ENCODE measurements at regions not wholly inside any gene's neighbourhood (a gene's known extent, or its start where the extent isn't known, plus 50 kb on each side); places are given as distances from the start of the nearest gene placed in this dataset.

DNA sequence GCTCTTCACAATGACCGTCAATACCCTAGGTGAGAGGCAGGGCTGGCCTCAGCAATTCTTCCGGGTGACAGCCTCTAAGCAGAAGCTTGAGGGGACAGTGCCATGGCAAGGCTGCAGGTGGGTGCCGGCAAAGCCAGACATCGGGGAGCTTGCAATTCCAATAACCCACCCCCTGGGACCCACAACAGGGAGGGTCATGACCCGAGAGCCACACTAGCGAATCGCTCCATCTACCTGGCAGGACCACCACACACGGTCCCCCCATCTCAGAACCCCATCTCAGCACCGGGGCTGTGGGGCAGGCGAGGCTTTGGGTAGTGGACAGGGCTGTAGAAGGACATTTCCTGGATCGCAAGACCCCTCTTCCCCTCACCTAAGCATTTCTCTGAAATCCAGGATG is 177.2 kb downstream of the ACKR3 start:
- Histone ChIP-seq H3K36me3 (ENCODE audit: control insufficient read depth, insufficient read depth, low read length) (no peaks in the 10 kb centered on the region), H3K4me2 (ENCODE audit: extremely low read depth, insufficient read depth, low read length) (no peak overlapping the region), H4K20me1 (ENCODE audit: control insufficient read depth, extremely low read depth, insufficient read depth, low read length) (no peaks in the 10 kb centered on the region), H3K4me3 (replicated peaks in 1 of 4; ENCODE audit: control extremely low read depth in 1 of 4, insufficient read depth in 1 of 4, low read depth in 3 of 4, low read length in 4 of 4) (no peak overlapping the region), H3K27me3 (ENCODE audit: control insufficient read depth, insufficient read depth, low read length) (peaks cover 3% of the 10 kb centered on the region), H3K9me3 (ENCODE audit: control insufficient read depth, insufficient read depth, low read depth, low read length) (no peaks in the 10 kb centered on the region), H2AFZ (ENCODE audit: low read length) (no peak overlapping the region), H3K27ac (ENCODE audit: insufficient read depth, low read length) (no peak overlapping the region), H3K4me1 (ENCODE audit: control insufficient read depth, extremely low read depth, insufficient read depth, low read length) (peaks cover 3% of the 10 kb centered on the region), H3K79me2 (ENCODE audit: control insufficient read depth, insufficient read depth, low read length) (no peaks in the 10 kb centered on the region), H3K9ac (ENCODE audit: insufficient read depth, low read length) (no peak overlapping the region)
- TF ChIP-seq, protein P1, sequence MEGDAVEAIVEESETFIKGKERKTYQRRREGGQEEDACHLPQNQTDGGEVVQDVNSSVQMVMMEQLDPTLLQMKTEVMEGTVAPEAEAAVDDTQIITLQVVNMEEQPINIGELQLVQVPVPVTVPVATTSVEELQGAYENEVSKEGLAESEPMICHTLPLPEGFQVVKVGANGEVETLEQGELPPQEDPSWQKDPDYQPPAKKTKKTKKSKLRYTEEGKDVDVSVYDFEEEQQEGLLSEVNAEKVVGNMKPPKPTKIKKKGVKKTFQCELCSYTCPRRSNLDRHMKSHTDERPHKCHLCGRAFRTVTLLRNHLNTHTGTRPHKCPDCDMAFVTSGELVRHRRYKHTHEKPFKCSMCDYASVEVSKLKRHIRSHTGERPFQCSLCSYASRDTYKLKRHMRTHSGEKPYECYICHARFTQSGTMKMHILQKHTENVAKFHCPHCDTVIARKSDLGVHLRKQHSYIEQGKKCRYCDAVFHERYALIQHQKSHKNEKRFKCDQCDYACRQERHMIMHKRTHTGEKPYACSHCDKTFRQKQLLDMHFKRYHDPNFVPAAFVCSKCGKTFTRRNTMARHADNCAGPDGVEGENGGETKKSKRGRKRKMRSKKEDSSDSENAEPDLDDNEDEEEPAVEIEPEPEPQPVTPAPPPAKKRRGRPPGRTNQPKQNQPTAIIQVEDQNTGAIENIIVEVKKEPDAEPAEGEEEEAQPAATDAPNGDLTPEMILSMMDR (conservative IDR thresholded peaks at IDR 0.05 in 1 of 2, IDR thresholded peaks at IDR 0.05 in 1 of 2; ENCODE audit: low read depth in 1 of 2, low read length in 2 of 2): no peak
- no peak for TF ChIP-seq EZH2 (IDR thresholded peaks at IDR 0.05; ENCODE audit: low read length, missing control alignments)
- DNase-seq (ENCODE audit: low read depth in 2 of 2): no peak

DNA sequence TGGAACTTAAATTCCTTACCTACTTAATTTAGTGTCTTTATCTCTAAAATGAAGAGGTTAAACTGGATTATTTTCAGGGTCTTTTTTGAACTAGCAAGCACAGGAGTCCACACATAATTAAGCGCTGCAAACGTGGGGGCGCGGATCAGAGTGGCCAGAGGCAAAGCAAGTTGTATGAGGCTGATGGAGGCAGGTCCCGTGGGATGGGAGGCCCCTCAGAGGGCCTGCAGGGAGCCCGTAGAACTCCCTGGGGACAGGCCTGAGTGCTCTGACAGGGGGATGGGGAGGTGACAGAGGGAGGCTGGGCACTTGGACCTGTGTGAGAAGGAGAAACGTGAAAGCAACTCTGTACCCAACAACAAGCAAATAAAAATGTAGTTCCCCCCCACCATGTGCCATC is 177.8 kb downstream of the ACKR3 start:
- H3K9me3 ChIP-seq (ENCODE audit: control insufficient read depth, insufficient read depth, low read depth, low read length): no peaks in the 10 kb centered on the region
- H3K4me2 ChIP-seq (ENCODE audit: extremely low read depth, insufficient read depth, low read length): no peak overlapping the region
- no peak overlapping the region for H3K9ac ChIP-seq (ENCODE audit: insufficient read depth, low read length)
- no peaks in the 10 kb centered on the region for H3K79me2 ChIP-seq (ENCODE audit: control insufficient read depth, insufficient read depth, low read length)
- no peak overlapping the region for H3K27ac ChIP-seq (ENCODE audit: insufficient read depth, low read length)
- H3K36me3 ChIP-seq (ENCODE audit: control insufficient read depth, insufficient read depth, low read length): no peaks in the 10 kb centered on the region
- no peaks in the 10 kb centered on the region for H4K20me1 ChIP-seq (ENCODE audit: control insufficient read depth, extremely low read depth, insufficient read depth, low read length)
- peaks cover 3% of the 10 kb centered on the region for H3K4me1 ChIP-seq (ENCODE audit: control insufficient read depth, extremely low read depth, insufficient read depth, low read length)
- H2AFZ ChIP-seq (ENCODE audit: low read length): no peak overlapping the region
- no peak for TF ChIP-seq EZH2 (IDR thresholded peaks at IDR 0.05; ENCODE audit: low read length, missing control alignments)
- TF ChIP-seq, protein P1 (conservative IDR thresholded peaks at IDR 0.05 in 1 of 2, IDR thresholded peaks at IDR 0.05 in 1 of 2; ENCODE audit: low read depth in 1 of 2, low read length in 2 of 2): no peak
- DNase-seq (ENCODE audit: low read depth in 2 of 2): no peak
- H3K4me3 ChIP-seq (replicated peaks in 1 of 4; ENCODE audit: control extremely low read depth in 1 of 4, insufficient read depth in 1 of 4, low read depth in 3 of 4, low read length in 4 of 4): no peak overlapping the region
- peaks cover under 1% of the 10 kb centered on the region for H3K27me3 ChIP-seq (ENCODE audit: control insufficient read depth, insufficient read depth, low read length)

DNA sequence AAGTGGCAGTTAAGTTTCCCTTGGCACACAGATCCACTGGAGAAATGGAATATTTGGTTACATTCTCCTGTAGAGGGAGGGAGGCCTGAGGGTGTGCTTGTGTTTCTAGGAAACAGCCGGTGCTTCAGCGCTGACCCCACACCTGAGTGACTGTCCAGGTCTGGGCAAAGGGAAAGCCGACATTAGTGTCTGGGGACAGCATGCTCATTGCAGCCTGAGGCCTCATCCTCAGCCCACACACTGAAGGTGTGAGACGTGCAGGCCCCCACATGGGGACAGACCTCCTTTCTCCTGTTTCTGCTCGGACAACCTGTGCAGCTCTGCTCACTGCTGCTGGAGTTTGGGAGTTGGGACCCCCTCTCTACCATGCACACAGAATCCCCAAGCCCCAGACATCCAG is 178.3 kb downstream of the ACKR3 start:
- no peak for TF ChIP-seq EZH2 (IDR thresholded peaks at IDR 0.05; ENCODE audit: low read length, missing control alignments)
- TF ChIP-seq, protein P1 (conservative IDR thresholded peaks at IDR 0.05 in 1 of 2, IDR thresholded peaks at IDR 0.05 in 1 of 2; ENCODE audit: low read depth in 1 of 2, low read length in 2 of 2): no peak
- Histone ChIP-seq H3K9ac (ENCODE audit: insufficient read depth, low read length) (no peak overlapping the region), H3K36me3 (ENCODE audit: control insufficient read depth, insufficient read depth, low read length) (no peaks in the 10 kb centered on the region), H3K4me3 (replicated peaks in 1 of 4; ENCODE audit: control extremely low read depth in 1 of 4, insufficient read depth in 1 of 4, low read depth in 3 of 4, low read length in 4 of 4) (no peak overlapping the region), H3K9me3 (ENCODE audit: control insufficient read depth, insufficient read depth, low read depth, low read length) (no peaks in the 10 kb centered on the region), H2AFZ (ENCODE audit: low read length) (no peak overlapping the region), H3K4me1 (ENCODE audit: control insufficient read depth, extremely low read depth, insufficient read depth, low read length) (peaks cover 3% of the 10 kb centered on the region), H3K27me3 (ENCODE audit: control insufficient read depth, insufficient read depth, low read length) (no peaks in the 10 kb centered on the region), H3K27ac (ENCODE audit: insufficient read depth, low read length) (no peak overlapping the region), H4K20me1 (ENCODE audit: control insufficient read depth, extremely low read depth, insufficient read depth, low read length) (no peaks in the 10 kb centered on the region), H3K79me2 (ENCODE audit: control insufficient read depth, insufficient read depth, low read length) (no peaks in the 10 kb centered on the region), H3K4me2 (ENCODE audit: extremely low read depth, insufficient read depth, low read length) (no peak overlapping the region)
- no peak for DNase-seq (ENCODE audit: low read depth in 2 of 2)

All from fibroblast of lung (primary cell).